T-cell (primary cell): ENCODE measurements at regions not wholly inside any gene's neighbourhood (a gene's known extent, or its start where the extent isn't known, plus 50 kb on each side); places are given as distances from the start of the nearest gene placed in this dataset.

ENCODE experiments used
- ATAC-seq, 4 experiments: fragments of 200-7000 bp in 3 of 4; fragments of 150-1000 bp in 1 of 4; cut with Tn5 transposase; replicated peaks in 1 of 4; 1 replicate in 3 of 4; 2 replicates in 1 of 4; pipeline ENCODE4 v1.10.0; 2021; ENCODE audit warnings: moderate library complexity in 3 of 4, mild to moderate bottlenecking in 2 of 4, moderate number of reproducible peaks in 1 of 4
- CTCF ChIA-PET, 2 donors: fragments of 300-600 bp; sonication (Branson Sonifier 250); formaldehyde crosslinking; loops; one replicate each; lab custom pipeline; 2022; ENCODE audit warnings: antibody characterized with exemption in 2 of 2; lab: Charles Lee
- POLR2A ChIA-PET, 2 donors: fragments of 300-600 bp; sonication (Branson Sonifier 250); formaldehyde crosslinking; loops; one replicate each; lab custom pipeline; 2022; ENCODE audit warnings: antibody characterized with exemption in 2 of 2; lab: Charles Lee
- DNase-seq, 35 experiments: peaks; one replicate each; pipeline versions ENCODE4 v3.0.0 to v3.0.0-alpha.2; 2013 to 2023
- H3K27ac ChIP-seq: one replicate; pipeline ENCODE4 v1.5.1; 2013; ENCODE audit warnings: low read length
- H3K27me3 ChIP-seq, 2 experiments: replicated peaks in 1 of 2; 1 replicate in 1 of 2; 2 replicates in 1 of 2; pipeline versions ENCODE4 v1.6.1 to v1.7.0; 2013; ENCODE audit warnings: low read length in 1 of 2, mixed read lengths in 1 of 2; ENCODE audit not compliant: control insufficient read depth in 2 of 2, insufficient read depth in 2 of 2; ENCODE audit errors: extremely low read depth in 1 of 2
- H3K36me3 ChIP-seq, 2 donors: 1 replicate in 1 of 2; 2 replicates in 1 of 2; pipeline versions ENCODE4 v1.6.1 to v1.7.0; 2013; ENCODE audit warnings: low read length in 1 of 2; ENCODE audit not compliant: control insufficient read depth in 2 of 2, insufficient read depth in 1 of 2; ENCODE audit errors: extremely low read depth in 1 of 2
- H3K4me1 ChIP-seq, 2 experiments: 1 replicate in 1 of 2; 2 replicates in 1 of 2; pipeline versions ENCODE4 v1.6.1 to v1.7.0; 2013; ENCODE audit warnings: low read length in 2 of 2, mixed read lengths in 1 of 2; ENCODE audit not compliant: insufficient read depth in 2 of 2, control insufficient read depth in 1 of 2; ENCODE audit errors: extremely low read depth in 1 of 2
- H3K4me3 ChIP-seq, 2 donors: 1 replicate in 1 of 2; 2 replicates in 1 of 2; pipeline versions ENCODE4 v1.5.1 to v1.7.0; 2013; ENCODE audit warnings: mild to moderate bottlenecking in 2 of 2, low read length in 1 of 2, moderate library complexity in 1 of 2; ENCODE audit not compliant: control insufficient read depth in 1 of 2; ENCODE audit errors: extremely low read depth in 1 of 2
- H3K9me3 ChIP-seq: 2 replicates; pipeline ENCODE4 v1.7.0; 2013
- H3K27ac Mint-ChIP-seq, 2 donors: one replicate each; pipeline ENCODE4 v1.8.0; 2020 to 2021; ENCODE audit warnings: mild to moderate bottlenecking in 2 of 2, mixed read lengths in 2 of 2
- H3K27me3 Mint-ChIP-seq, 2 donors: one replicate each; pipeline ENCODE4 v1.8.0; 2021 to 2022; ENCODE audit warnings: mixed read lengths in 2 of 2
- H3K36me3 Mint-ChIP-seq: one replicate; pipeline ENCODE4 v1.8.0; 2021; ENCODE audit warnings: mixed read lengths
- H3K4me1 Mint-ChIP-seq, 3 donors: one replicate each; pipeline ENCODE4 v1.8.0; 2020 to 2022; ENCODE audit warnings: mixed read lengths in 3 of 3, mild to moderate bottlenecking in 1 of 3
- H3K4me3 Mint-ChIP-seq, 3 donors: one replicate each; pipeline ENCODE4 v1.8.0; 2020 to 2022; ENCODE audit warnings: mild to moderate bottlenecking in 3 of 3, mixed read lengths in 3 of 3, moderate library complexity in 3 of 3
- H3K9me3 Mint-ChIP-seq, 3 donors: one replicate each; pipeline ENCODE4 v1.8.0; 2020 to 2022; ENCODE audit warnings: mixed read lengths in 3 of 3
- WGBS: methylation state at CpG from one replicate; pipeline ENCODE4 v1.1.5; 2013; ENCODE audit warnings: missing lambda C conversion rate; ENCODE audit not compliant: insufficient coverage; 5-methylcytosine and 5-hydroxymethylcytosine counted together

DNA sequence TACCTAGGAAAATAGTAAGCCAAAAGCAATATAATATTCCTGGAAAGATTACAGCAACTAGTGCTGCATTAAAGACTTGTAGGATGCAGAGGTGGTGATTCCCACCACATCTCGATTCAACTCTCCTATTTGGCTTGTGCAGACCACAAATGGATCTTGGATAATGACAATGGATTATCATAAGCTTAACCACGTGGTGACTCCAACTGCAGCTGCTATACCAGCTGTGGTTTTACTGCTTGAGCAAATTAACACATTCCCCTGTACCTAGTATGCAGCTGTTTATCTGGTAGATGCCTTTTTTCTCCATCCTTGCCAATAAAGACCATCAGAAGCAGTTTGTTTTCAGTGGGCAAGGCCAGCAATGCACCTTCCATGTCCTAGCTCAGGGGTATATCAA lies 542.7 kb upstream of the ADGRL4 start:
- ChIA-PET POLR2A (no interaction called here), CTCF (no interaction called here)
- no peak overlapping the region for H3K4me3 Mint-ChIP-seq
- H3K36me3 Mint-ChIP-seq, result no peaks in the 10 kb centered on the region
- H3K27ac ChIP-seq, result no peak overlapping the region
- WGBS, result 50% methylated on average over 2 of the region's 2 CpGs
- DNase-seq (no peak), ATAC-seq (no peak)
- H3K4me1 ChIP-seq, result no peaks in the 10 kb centered on the region
- H3K9me3 Mint-ChIP-seq, result peaks cover 0 to 15% (median 11%) of the 10 kb centered on the region in 3 donors
- H3K4me3 ChIP-seq, result no peak overlapping the region
- no peak overlapping the region for H3K27ac Mint-ChIP-seq
- H3K9me3 ChIP-seq, result no peaks in the 10 kb centered on the region
- H3K27me3 Mint-ChIP-seq, result no peaks in the 10 kb centered on the region
- H3K27me3 ChIP-seq, result no peaks in the 10 kb centered on the region
- no peaks in the 10 kb centered on the region for H3K36me3 ChIP-seq
- H3K4me1 Mint-ChIP-seq, result no peaks in the 10 kb centered on the region

DNA sequence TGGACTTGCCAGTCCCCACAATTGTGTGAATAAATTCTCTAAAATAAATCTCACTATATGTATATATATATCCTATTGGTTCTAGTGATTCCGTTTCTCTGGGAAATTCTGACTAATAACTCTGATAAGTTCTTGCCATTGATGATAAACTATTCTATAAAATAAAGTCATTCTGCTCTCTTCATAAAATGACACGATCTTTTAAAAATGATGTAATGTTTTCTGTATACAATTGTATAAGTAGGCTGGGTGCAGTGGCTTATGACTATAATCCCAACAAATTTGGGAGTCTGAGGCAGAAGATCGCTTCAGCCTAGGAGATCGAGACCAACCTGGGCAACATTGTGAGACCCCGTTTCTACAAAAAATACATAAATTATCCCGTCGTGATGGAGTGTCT lies 541.0 kb upstream of the ADGRL4 start:
- CTCF ChIA-PET, result no interaction called here
- no peak overlapping the region for H3K27ac Mint-ChIP-seq
- no peak for ATAC-seq

GRCh38 chr1:79543394-79543793 lies 536.9 kb upstream of the ADGRL4 start:
- 86% methylated on average over 1 of the region's 3 CpGs for WGBS
- Histone ChIP-seq H3K4me1 (no peaks in the 10 kb centered on the region), H3K36me3 (no peaks in the 10 kb centered on the region), H3K27me3 (no peaks in the 10 kb centered on the region), H3K9me3 (no peaks in the 10 kb centered on the region), H3K27ac (no peak overlapping the region), H3K4me3 (no peak overlapping the region)
- ATAC-seq (no peak), DNase-seq (no peak)
- H3K4me1 Mint-ChIP-seq, result no peaks in the 10 kb centered on the region
- no peaks in the 10 kb centered on the region for H3K36me3 Mint-ChIP-seq
- H3K4me3 Mint-ChIP-seq, result no peak overlapping the region
- H3K27me3 Mint-ChIP-seq, result no peaks in the 10 kb centered on the region
- no peak overlapping the region for H3K27ac Mint-ChIP-seq
- H3K9me3 Mint-ChIP-seq, result peaks cover 0 to 12% (median 0%) of the 10 kb centered on the region in 3 donors
- ChIA-PET POLR2A (no interaction called here), CTCF (no interaction called here)

More for the DNA sequence above, 541.0 kb upstream of the ADGRL4 start:
- DNase-seq, result no peak
- no peak overlapping the region for H3K27ac ChIP-seq
- no peak overlapping the region for H3K4me3 ChIP-seq
- H3K4me1 Mint-ChIP-seq, result no peaks in the 10 kb centered on the region
- H3K36me3 Mint-ChIP-seq, result no peaks in the 10 kb centered on the region
- no peaks in the 10 kb centered on the region for H3K27me3 ChIP-seq
- H3K27me3 Mint-ChIP-seq, result no peaks in the 10 kb centered on the region
- H3K4me3 Mint-ChIP-seq, result no peak overlapping the region
- H3K9me3 ChIP-seq, result no peaks in the 10 kb centered on the region
- H3K4me1 ChIP-seq, result no peaks in the 10 kb centered on the region
- no peaks in the 10 kb centered on the region for H3K36me3 ChIP-seq
- no CpG with 5 or more reads among the region's 7 CpGs for WGBS
- POLR2A ChIA-PET, result no interaction called here
- peaks cover 0 to 18% (median 11%) of the 10 kb centered on the region in 3 donors for H3K9me3 Mint-ChIP-seq

DNA sequence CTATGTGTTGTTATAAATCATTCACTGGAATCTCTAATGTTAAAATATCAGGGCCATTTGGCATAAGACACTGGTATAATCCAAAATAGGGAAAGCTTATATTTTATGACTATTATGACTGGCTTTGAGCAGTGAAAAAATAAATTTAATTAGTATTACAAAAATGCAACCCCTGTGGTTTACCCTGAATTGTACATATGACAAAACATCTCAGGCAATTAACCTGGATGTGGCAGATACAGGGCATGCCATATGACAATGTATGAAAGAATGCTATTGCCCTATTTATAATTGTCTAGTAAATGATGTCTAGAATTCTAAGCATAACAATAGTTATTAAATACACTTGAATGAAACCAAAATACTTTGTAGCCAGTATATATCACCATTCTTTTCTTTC lies 532.5 kb upstream of the ADGRL4 start:
- Mint-ChIP-seq H3K4me3 (no peak overlapping the region), H3K9me3 (peaks cover 0 to 8% (median 3%) of the 10 kb centered on the region in 3 donors), H3K27me3 (no peaks in the 10 kb centered on the region), H3K36me3 (no peaks in the 10 kb centered on the region), H3K4me1 (no peaks in the 10 kb centered on the region), H3K27ac (no peak overlapping the region)
- Histone ChIP-seq H3K9me3 (no peaks in the 10 kb centered on the region), H3K27me3 (no peaks in the 10 kb centered on the region), H3K27ac (no peak overlapping the region), H3K4me3 (no peak overlapping the region), H3K36me3 (no peaks in the 10 kb centered on the region), H3K4me1 (no peaks in the 10 kb centered on the region)
- ChIA-PET POLR2A (no interaction called here), CTCF (no interaction called here)
- no peak for DNase-seq
- no peak for ATAC-seq

DNA sequence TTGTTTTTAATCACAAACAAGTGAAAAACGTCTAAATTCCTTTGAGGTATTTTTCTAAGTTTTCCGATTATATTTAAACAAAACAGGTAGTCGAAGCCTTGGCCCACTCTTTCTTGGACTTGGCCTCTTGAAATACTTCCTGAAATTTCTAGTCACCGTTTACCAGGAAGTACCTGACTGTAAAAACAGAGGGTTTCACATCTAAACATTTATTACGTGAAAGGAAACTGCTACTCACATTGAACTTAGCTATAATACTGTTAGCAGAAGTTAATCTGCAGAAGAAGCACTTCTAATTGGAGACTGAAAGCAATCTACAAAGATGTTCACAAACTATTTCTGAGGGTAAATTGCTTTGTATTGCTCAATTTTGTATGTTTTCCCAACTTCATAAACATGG lies 526.0 kb upstream of the ADGRL4 start:
- CTCF ChIA-PET, result interaction anchor here in 1 of 2 donors (0.6 kb wide), 1 partner anchor 415 kb away, joined by 3 read pairs; no protein-coding TSS in a partner anchor
- H3K4me1 ChIP-seq, result no peaks in the 10 kb centered on the region
- no peaks in the 10 kb centered on the region for H3K36me3 ChIP-seq
- Mint-ChIP-seq H3K36me3 (no peaks in the 10 kb centered on the region), H3K4me3 (no peak overlapping the region), H3K27me3 (no peaks in the 10 kb centered on the region), H3K27ac (no peak overlapping the region), H3K4me1 (no peaks in the 10 kb centered on the region), H3K9me3 (peaks cover 3 to 5% (median 3%) of the 10 kb centered on the region in 3 donors)
- no peak overlapping the region for H3K4me3 ChIP-seq
- WGBS, result no CpG with 5 or more reads among the region's 5 CpGs
- no peaks in the 10 kb centered on the region for H3K9me3 ChIP-seq
- DNase-seq (no peak), ATAC-seq (no peak)
- no peaks in the 10 kb centered on the region for H3K27me3 ChIP-seq
- POLR2A ChIA-PET, result no interaction called here
- H3K27ac ChIP-seq, result no peak overlapping the region

DNA sequence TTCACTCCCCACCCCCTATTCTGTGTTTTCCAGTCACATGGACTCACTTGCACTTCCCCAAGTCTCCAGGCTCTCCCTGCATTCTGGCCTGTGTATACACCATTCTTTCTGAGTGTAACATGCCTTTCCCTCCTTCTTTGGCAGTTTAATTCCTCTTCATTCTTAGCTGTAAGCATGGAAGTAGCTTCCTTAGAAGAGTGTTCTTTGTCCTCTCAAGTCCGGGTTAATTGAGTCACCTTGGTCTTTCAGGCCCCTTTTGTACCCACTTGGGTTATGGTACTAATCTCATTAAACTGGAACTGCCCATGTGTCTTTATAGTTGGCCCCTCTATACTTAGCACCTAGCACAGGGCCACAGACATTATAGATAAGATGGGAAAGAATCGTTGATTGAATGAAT lies 525.3 kb upstream of the ADGRL4 start:
- H3K4me3 Mint-ChIP-seq, result no peak overlapping the region
- H3K4me3 ChIP-seq, result no peak overlapping the region
- no peaks in the 10 kb centered on the region for H3K27me3 Mint-ChIP-seq
- ChIA-PET CTCF (no interaction called here), POLR2A (no interaction called here)
- H3K9me3 ChIP-seq, result no peaks in the 10 kb centered on the region
- no peaks in the 10 kb centered on the region for H3K4me1 Mint-ChIP-seq
- H3K4me1 ChIP-seq, result no peaks in the 10 kb centered on the region
- H3K9me3 Mint-ChIP-seq, result peaks cover 2 to 5% (median 3%) of the 10 kb centered on the region in 3 donors
- no peaks in the 10 kb centered on the region for H3K36me3 ChIP-seq
- no peaks in the 10 kb centered on the region for H3K27me3 ChIP-seq
- WGBS, result no CpG with 5 or more reads among the region's 2 CpGs
- ATAC-seq, result no peak
- no peak overlapping the region for H3K27ac Mint-ChIP-seq
- no peak for DNase-seq
- H3K36me3 Mint-ChIP-seq, result no peaks in the 10 kb centered on the region
- H3K27ac ChIP-seq, result no peak overlapping the region

- no peaks in the 10 kb centered on the region for H3K27me3 ChIP-seq
- no peak overlapping the region for H3K4me3 ChIP-seq
- Mint-ChIP-seq H3K36me3 (no peaks in the 10 kb centered on the region), H3K27ac (no peak overlapping the region), H3K9me3 (peaks cover 2 to 5% (median 3%) of the 10 kb centered on the region in 3 donors), H3K4me3 (no peak overlapping the region), H3K27me3 (no peaks in the 10 kb centered on the region), H3K4me1 (no peaks in the 10 kb centered on the region)
- H3K9me3 ChIP-seq, result no peaks in the 10 kb centered on the region
- WGBS, result no CpG with 5 or more reads among the region's 2 CpGs
- no peaks in the 10 kb centered on the region for H3K36me3 ChIP-seq
- no peak for ATAC-seq
- no peak overlapping the region for H3K27ac ChIP-seq
- DNase-seq, result no peak
- H3K4me1 ChIP-seq, result no peaks in the 10 kb centered on the region
- POLR2A ChIA-PET, result no interaction called here
- CTCF ChIA-PET, result no interaction called here
These were observed 523.9 kb upstream of the ADGRL4 start for GRCh38 chr1:79530476-79530875.
